Activated CD8-positive, alpha-beta T cell treated with anti-CD3 and anti-CD28 coated beads, Interleukin-2, amount 10 ng/mL, durations not matched to agents 7 days and 5 days (primary cell): ENCODE measurements at regions not wholly inside any gene's neighbourhood (a gene's known extent, or its start where the extent isn't known, plus 50 kb on each side); places are given as distances from the start of the nearest gene placed in this dataset.
"Not testable (repeated sequence)": the region's sequence is repeated elsewhere in the genome, so short reads cannot be mapped to it uniquely, and the experiment has no call there.

Source experiments
- ATAC-seq: fragments of 150-1000 bp; cut with Tn5 transposase; one replicate; pipeline ENCODE4 v1.10.0; 2021; ENCODE audit warnings: moderate library complexity
- CTCF ChIA-PET: fragments of 350-600 bp; sonication (Branson Sonifier 250); formaldehyde crosslinking; loops from one replicate; lab custom pipeline; 2021; ENCODE audit warnings: antibody characterized with exemption; lab: Charles Lee
- POLR2A ChIA-PET: fragments of 350-600 bp; sonication (Branson Sonifier 250); formaldehyde crosslinking; loops from one replicate; lab custom pipeline; 2021; ENCODE audit warnings: antibody characterized with exemption; lab: Charles Lee
- DNase-seq: peaks from one replicate; pipeline ENCODE4 v3.0.0-alpha.2; 2020
- H3K27ac Mint-ChIP-seq: one replicate; pipeline ENCODE4 v1.8.0; 2021; ENCODE audit warnings: mild to moderate bottlenecking, mixed read lengths
- H3K27me3 Mint-ChIP-seq: one replicate; pipeline ENCODE4 v1.8.0; 2021; ENCODE audit warnings: low read depth, mixed read lengths
- H3K36me3 Mint-ChIP-seq: one replicate; pipeline ENCODE4 v1.8.0; 2021; ENCODE audit warnings: low read depth, mixed read lengths
- H3K4me1 Mint-ChIP-seq: one replicate; pipeline ENCODE4 v1.8.0; 2021; ENCODE audit warnings: low read depth, mixed read lengths
- H3K4me3 Mint-ChIP-seq: one replicate; pipeline ENCODE4 v1.8.0; 2021; ENCODE audit warnings: mild to moderate bottlenecking, mixed read lengths
- H3K9me3 Mint-ChIP-seq: one replicate; pipeline ENCODE4 v1.8.0; 2022; ENCODE audit warnings: mixed read lengths; ENCODE audit not compliant: insufficient read depth

DNA sequence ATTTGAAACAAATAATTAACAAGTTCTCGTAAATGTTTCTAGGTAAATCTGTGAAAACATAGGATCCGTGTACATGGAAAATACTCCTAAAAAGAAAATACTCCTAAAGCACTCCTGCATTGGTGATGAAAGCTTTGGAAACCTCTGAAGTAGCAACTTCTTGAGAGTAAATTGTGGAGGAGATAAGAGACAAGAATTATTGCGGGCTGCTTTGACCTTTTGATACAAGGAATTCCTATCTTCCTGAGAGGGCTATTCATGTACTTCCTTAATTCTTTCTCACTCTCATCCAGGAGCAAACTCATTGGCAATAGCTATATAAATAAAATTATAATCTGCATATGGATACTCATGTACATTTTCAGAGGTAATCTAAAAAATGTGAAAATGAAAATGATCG lies 158.4 kb upstream of the PIK3R1 start:
- H3K4me3 Mint-ChIP-seq: no peak overlapping the region
- ATAC-seq (no peak), DNase-seq (no peak)
- H3K4me1 Mint-ChIP-seq: no peaks in the 10 kb centered on the region
- CTCF ChIA-PET: no interaction called here
- POLR2A ChIA-PET: no interaction called here
- H3K36me3 Mint-ChIP-seq: no peaks in the 10 kb centered on the region
- H3K27me3 Mint-ChIP-seq: no peaks in the 10 kb centered on the region
- H3K9me3 Mint-ChIP-seq: no peaks in the 10 kb centered on the region
- H3K27ac Mint-ChIP-seq: no peak overlapping the region

DNA sequence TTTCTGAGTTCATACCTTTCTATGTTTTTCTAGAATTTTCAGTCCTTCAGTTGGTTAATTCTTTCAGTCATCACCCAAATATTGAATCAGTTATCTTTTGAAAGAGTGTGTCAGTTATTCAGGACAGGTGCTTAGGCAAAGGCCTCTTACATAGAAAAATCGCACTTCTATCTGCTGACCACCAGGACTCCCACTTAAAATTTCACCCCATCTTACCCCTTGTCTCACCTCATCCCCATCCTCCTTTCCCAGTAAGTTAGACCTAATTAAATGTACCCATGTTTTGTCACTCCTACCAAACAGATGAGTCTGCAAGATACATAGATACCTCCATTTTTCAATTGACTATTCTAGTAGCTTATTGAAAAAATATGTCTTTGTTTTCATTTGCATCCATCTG lies 159.9 kb upstream of the PIK3R1 start:
- no peaks in the 10 kb centered on the region for H3K9me3 Mint-ChIP-seq
- POLR2A ChIA-PET: no interaction called here
- H3K27ac Mint-ChIP-seq: no peak overlapping the region
- no peak for ATAC-seq
- H3K4me1 Mint-ChIP-seq: no peaks in the 10 kb centered on the region
- H3K4me3 Mint-ChIP-seq: no peak overlapping the region
- H3K27me3 Mint-ChIP-seq: no peaks in the 10 kb centered on the region
- CTCF ChIA-PET: no interaction called here
- no peaks in the 10 kb centered on the region for H3K36me3 Mint-ChIP-seq
- DNase-seq: no peak

DNA sequence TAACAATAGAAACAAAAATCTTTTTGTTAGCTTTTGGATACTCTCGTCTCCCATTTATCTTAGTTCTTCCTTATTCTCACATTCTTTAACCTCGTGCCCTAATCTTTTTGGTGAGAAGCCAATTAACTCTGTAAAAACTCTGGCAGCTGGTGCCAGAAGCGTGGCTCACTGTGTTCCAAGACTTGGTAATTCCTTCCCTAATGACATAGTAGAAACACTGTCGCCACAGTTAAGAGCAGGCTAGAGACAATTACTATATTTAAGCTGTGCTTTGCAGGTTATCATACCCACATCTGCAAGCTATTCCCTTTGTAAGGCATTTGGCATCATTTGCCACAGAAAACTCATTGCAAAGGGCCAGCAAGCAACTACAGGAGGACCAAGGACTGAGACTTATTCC lies 160.9 kb upstream of the PIK3R1 start:
- POLR2A ChIA-PET: no interaction called here
- CTCF ChIA-PET: no interaction called here

DNA sequence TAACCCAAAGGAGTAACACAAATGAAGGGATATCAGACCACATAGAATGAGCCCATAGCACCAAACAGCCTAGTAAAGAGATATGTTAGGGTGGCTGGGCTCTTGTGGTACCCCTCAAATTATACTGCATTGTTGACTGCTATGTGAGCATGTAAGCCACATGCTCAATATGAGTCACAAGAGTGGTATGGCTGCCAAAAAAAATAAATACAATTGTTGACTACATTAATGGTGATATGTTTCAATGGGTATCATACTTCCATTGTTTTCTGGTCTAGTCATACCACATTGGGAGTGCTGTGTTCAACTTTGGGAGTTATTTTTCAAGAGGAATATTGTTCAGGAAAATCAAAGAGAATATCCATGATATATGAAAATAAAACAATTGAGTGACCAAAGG lies 162.4 kb upstream of the PIK3R1 start:
- no peak for ATAC-seq
- Mint-ChIP-seq H3K9me3 (no peaks in the 10 kb centered on the region), H3K36me3 (no peaks in the 10 kb centered on the region), H3K4me1 (no peaks in the 10 kb centered on the region), H3K4me3 (no peak overlapping the region), H3K27ac (no peak overlapping the region), H3K27me3 (no peaks in the 10 kb centered on the region)
- POLR2A ChIA-PET: no interaction called here
- CTCF ChIA-PET: no interaction called here
- DNase-seq: no peak

More for the DNA sequence above, 160.9 kb upstream of the PIK3R1 start:
- Mint-ChIP-seq H3K9me3 (no peaks in the 10 kb centered on the region), H3K27ac (no peak overlapping the region), H3K4me1 (no peaks in the 10 kb centered on the region), H3K27me3 (no peaks in the 10 kb centered on the region), H3K36me3 (no peaks in the 10 kb centered on the region), H3K4me3 (no peak overlapping the region)
- no peak for ATAC-seq
- no peak for DNase-seq

DNA sequence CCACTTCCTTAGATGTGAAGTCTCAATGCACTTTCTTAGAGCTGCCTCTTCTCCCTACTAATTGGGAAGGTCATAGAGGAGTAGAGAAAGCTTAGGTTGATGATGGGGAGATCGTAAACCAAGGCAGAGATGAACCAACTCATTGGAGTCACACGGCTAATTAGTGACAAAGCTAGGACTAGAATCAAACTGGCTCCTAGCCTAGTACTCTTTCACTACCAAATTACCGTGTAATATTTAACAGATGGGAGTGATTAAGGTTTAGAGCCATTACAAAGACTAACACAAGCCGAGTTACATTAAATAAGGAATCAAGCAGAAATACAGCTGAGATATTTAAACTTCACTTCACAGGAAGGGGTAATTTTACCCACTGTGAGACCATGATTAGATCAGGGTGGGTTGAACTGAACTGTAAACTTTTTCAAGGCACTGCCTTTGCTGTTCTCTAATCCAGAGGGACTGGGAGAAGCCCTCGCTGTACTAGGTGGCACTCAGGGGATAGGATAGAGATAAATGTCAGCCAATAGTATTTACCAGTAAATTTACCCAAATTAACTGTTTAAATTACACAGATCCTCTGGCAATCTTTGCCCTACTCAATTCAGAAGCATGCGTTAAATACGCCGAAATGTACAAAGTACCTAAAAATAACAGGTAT lies 166.4 kb upstream of the PIK3R1 start:
- POLR2A ChIA-PET: no interaction called here
- H3K27me3 Mint-ChIP-seq: no peaks in the 10 kb centered on the region
- ATAC-seq (no peak), DNase-seq (no peak)
- H3K4me1 Mint-ChIP-seq: no peaks in the 10 kb centered on the region
- H3K9me3 Mint-ChIP-seq: no peaks in the 10 kb centered on the region
- H3K36me3 Mint-ChIP-seq: no peaks in the 10 kb centered on the region
- H3K27ac Mint-ChIP-seq: no peak overlapping the region
- CTCF ChIA-PET: no interaction called here
- no peak overlapping the region for H3K4me3 Mint-ChIP-seq

DNA sequence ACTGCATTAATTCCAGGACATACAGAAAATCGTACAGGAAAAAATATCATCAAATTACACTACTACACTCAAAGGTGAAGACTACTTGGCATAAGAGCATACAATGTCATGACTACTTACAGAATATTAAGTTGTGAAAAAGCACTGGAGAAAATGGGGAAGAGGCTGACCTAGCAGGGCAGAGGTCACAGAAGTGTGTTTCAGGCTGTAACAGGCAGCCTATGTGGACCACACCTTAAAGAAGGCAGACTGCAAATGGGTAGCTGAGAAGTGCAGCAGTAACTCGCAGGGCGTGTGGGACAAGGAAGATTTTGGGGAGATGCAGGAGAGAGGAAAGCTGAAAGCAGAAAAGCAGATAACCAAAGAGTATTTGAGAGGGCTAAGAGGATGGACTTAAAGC lies 167.0 kb upstream of the PIK3R1 start:
- ChIA-PET CTCF (no interaction called here), POLR2A (no interaction called here)
- DNase-seq (no peak), ATAC-seq (no peak)
- Mint-ChIP-seq H3K36me3 (no peaks in the 10 kb centered on the region), H3K27ac (no peak overlapping the region), H3K4me1 (no peaks in the 10 kb centered on the region), H3K9me3 (no peaks in the 10 kb centered on the region), H3K27me3 (no peaks in the 10 kb centered on the region), H3K4me3 (no peak overlapping the region)

DNA sequence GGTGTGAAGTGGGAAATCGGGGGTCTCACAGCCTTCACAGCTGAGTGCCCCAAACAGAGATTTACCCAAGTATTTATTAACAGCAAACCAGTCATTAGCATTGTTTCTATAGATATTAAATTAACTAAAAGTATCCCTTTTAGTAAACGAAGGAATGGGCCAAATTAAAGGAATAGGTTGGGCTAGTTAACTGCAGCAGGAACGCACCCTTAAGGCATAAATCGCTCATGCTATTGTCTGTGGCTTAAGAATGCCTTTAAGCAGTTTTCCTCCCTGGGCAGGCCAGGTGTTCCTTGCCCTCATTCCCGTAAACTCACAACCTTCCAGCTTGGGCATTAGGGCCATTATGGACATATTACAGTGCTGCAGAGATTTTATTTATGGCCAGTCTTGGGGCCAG lies 167.5 kb upstream of the PIK3R1 start:
- H3K36me3 Mint-ChIP-seq, DNase-seq, CTCF ChIA-PET, H3K27me3 Mint-ChIP-seq, ATAC-seq, H3K4me3 Mint-ChIP-seq, POLR2A ChIA-PET, H3K9me3 Mint-ChIP-seq, H3K27ac Mint-ChIP-seq, H3K4me1 Mint-ChIP-seq: not testable (repeated sequence)

DNA sequence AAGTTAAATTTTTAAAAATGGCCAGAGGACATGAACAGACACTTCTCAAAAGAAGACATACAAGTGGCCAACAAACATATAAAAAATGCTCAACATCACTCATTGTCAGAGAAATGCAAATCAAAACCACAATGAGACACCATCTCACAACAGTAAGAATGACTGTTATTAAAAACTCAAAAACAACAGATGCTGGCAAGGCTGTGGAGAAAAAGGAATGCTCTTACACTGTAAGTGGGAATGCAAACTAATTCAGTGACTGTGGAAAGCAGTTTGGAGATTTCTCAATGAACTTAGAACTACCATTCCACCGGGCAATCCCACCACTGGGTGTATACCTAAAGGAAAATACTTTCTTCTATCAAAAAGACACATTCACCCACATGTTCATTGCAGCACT lies 168.5 kb upstream of the PIK3R1 start:
- POLR2A ChIA-PET: no interaction called here
- Mint-ChIP-seq H3K9me3 (no peaks in the 10 kb centered on the region), H3K27ac (no peak overlapping the region)

DNA sequence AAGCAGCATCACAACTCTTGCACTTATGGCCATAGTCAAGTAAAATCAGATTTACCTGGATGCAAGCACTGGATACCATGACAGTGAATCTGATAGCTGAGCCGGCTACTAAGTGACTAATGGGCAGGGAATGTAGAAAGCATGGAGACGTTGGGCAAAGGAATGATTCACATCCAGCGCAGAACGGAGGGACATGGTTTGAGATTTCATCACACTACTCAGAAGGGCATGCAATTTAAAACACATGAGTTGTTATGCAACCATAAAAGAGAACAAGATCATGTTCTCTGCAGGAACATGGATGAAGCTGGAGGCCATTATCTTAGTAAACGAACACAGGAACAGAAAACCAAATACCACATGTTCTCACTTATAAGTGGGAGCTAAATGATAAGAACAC lies 169.1 kb upstream of the PIK3R1 start:
- Mint-ChIP-seq H3K4me1 (no peaks in the 10 kb centered on the region), H3K4me3 (no peak overlapping the region), H3K9me3 (no peaks in the 10 kb centered on the region), H3K27ac (no peak overlapping the region), H3K27me3 (peaks cover 2% of the 10 kb centered on the region), H3K36me3 (no peaks in the 10 kb centered on the region)
- ATAC-seq: no peak
- no peak for DNase-seq
- POLR2A ChIA-PET: no interaction called here
- CTCF ChIA-PET: no interaction called here

More for the DNA sequence above, 168.5 kb upstream of the PIK3R1 start:
- Mint-ChIP-seq H3K36me3 (no peaks in the 10 kb centered on the region), H3K4me3 (no peak overlapping the region), H3K4me1 (no peaks in the 10 kb centered on the region), H3K27me3 (peaks cover 2% of the 10 kb centered on the region)
- CTCF ChIA-PET: no interaction called here
- ATAC-seq: no peak
- no peak for DNase-seq

DNA sequence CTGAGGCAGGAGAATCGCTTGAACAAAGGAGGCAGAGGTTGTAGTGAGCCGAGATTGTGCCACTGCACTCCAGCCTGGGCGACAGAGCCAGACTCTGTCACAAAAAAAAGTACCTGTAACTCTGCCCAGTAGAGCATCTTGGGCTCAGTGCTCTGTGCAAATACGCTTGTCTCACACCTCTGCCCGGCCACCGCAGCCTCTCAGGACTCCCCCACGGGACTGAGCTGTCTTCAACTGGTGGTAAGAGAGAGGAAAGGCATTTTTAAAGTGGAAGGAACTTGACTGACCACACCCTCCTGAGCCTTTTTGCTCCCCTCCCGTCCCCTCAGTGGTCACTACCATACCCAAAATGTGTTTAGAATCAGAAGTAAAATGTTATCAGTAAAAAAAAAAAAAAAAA lies 174.3 kb upstream of the PIK3R1 start:
- Mint-ChIP-seq H3K27me3 (peaks cover 2% of the 10 kb centered on the region), H3K27ac (no peak overlapping the region), H3K4me1 (no peaks in the 10 kb centered on the region), H3K4me3 (no peak overlapping the region), H3K9me3 (no peaks in the 10 kb centered on the region), H3K36me3 (no peaks in the 10 kb centered on the region)
- no peak for DNase-seq
- no peak for ATAC-seq
- POLR2A ChIA-PET: no interaction called here
- CTCF ChIA-PET: no interaction called here

DNA sequence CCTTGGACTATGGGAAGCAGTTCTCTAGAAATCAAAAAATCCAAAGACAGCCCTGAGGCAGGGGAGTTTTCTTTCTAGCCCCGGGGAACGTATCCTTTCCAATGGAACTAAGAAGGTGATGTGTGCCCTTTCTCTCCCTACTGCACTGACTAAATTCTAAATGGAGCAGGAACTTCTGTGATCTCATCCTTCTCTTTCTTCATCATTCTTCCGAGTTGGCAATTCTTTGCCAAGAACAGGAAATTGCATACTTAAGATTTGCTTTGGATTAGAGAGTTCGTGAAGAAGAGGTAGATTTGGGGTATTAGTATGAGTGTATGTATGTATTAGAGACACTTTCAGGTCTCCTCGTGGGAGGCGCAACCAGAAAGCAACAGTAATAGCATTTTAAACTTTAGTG lies 178.0 kb upstream of the PIK3R1 start:
- H3K4me3 Mint-ChIP-seq: no peak overlapping the region
- H3K27ac Mint-ChIP-seq: no peak overlapping the region
- CTCF ChIA-PET: no interaction called here
- ATAC-seq: no peak
- no peaks in the 10 kb centered on the region for H3K27me3 Mint-ChIP-seq
- POLR2A ChIA-PET: no interaction called here
- no peak for DNase-seq
- no peaks in the 10 kb centered on the region for H3K4me1 Mint-ChIP-seq
- H3K36me3 Mint-ChIP-seq: no peaks in the 10 kb centered on the region
- H3K9me3 Mint-ChIP-seq: no peaks in the 10 kb centered on the region

DNA sequence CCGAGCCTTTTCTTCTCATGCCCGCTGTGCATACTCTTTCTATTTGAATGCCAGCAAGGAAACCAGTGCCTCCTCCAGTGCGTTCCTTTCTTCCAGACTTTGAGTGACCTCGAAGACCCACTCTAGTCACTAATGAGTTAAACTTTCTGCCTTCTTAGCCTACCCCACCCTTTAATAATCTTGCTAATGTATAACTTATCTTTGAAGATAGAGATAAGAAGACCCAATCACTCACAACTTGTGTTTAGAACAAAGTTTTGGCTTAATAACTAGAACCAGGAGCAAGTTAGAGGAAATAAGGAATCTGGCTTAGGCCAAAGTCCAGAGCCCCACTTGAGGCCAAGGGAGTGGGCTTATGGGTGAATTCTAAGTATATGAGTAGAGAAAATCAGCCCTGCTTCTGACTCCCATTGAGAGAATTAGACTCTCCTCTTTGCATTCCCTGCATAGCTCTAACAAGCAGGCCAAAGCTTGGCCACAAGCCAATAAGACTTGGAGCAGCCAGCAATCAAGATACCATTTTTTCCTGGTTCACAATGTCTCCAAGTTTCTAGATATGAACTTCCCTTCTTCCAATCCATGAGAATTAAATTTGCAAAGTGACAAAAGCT lies 181.5 kb upstream of the PIK3R1 start:
- no peaks in the 10 kb centered on the region for H3K36me3 Mint-ChIP-seq
- no peak overlapping the region for H3K27ac Mint-ChIP-seq
- no peaks in the 10 kb centered on the region for H3K27me3 Mint-ChIP-seq
- ChIA-PET CTCF (no interaction called here), POLR2A (no interaction called here)
- DNase-seq (no peak), ATAC-seq (no peak)
- H3K9me3 Mint-ChIP-seq: no peaks in the 10 kb centered on the region
- H3K4me3 Mint-ChIP-seq: no peak overlapping the region
- no peaks in the 10 kb centered on the region for H3K4me1 Mint-ChIP-seq

DNA sequence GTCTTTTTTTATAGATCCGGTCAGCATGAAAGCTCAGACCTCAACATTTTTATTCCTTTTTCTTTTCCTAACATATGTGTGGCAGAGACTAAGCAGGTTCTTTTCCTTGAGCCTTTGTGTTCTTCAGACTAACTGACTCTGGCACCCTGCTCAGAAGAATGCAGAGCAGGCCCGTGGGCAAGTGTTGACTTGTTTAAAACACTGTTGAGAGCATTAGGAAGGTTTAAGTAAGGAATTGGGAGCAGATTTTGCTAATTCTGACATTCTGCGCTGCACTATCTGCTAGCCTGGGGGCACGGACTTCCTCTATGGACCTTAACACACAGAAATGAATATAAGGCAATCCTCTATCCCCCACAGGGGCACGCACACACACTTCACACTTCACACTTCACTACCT lies 182.5 kb upstream of the PIK3R1 start:
- ATAC-seq: no peak

More for the DNA sequence above, 182.5 kb upstream of the PIK3R1 start:
- H3K4me1 Mint-ChIP-seq: no peaks in the 10 kb centered on the region
- no peak for DNase-seq
- H3K9me3 Mint-ChIP-seq: no peaks in the 10 kb centered on the region
- ChIA-PET CTCF (no interaction called here), POLR2A (no interaction called here)
- H3K4me3 Mint-ChIP-seq: no peak overlapping the region
- H3K27ac Mint-ChIP-seq: no peak overlapping the region
- no peaks in the 10 kb centered on the region for H3K36me3 Mint-ChIP-seq
- H3K27me3 Mint-ChIP-seq: no peaks in the 10 kb centered on the region
